ENCODE measurements at regions not wholly inside any gene's neighbourhood (a gene's known extent, or its start where the extent isn't known, plus 50 kb on each side); places are given as distances from the start of the nearest gene placed in this dataset.

GRCh38 chr3:64456674-64457073 is 231.1 kb downstream of the ADAMTS9 start:
- no peak overlapping the region for H3K4me3 ChIP-seq (ENCODE audit: control insufficient read depth, low read depth, low read length)
- TF ChIP-seq CTCF (conservative IDR thresholded peaks at IDR 0.05; ENCODE audit: control insufficient read depth, insufficient read depth, low read depth, low read length), result no peak
- no peak for DNase-seq (ENCODE audit: low read depth)

DNA sequence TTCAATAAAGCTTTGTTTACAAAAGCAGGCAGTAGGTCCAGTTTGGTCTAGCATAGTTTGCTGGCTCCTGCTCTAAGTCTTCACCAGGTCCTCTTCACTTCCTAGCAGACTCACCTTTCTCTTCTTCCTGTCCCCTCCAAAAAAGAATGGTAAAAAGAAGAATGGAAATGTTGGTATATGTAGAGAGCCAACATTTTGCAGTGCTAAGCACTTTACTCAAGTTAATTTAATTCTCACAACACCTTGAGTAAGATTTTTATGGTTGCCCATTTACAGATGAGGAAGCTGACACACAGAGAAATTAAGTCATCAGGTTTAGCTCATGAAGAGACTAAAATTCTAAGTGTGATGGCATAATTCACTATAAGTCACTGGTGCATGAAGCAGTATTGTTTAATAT is 230.1 kb upstream of the PRICKLE2 start:
- no peak overlapping the region for H3K4me3 ChIP-seq (ENCODE audit: control insufficient read depth, low read depth, low read length)
- no peak for TF ChIP-seq CTCF (conservative IDR thresholded peaks at IDR 0.05; ENCODE audit: control insufficient read depth, insufficient read depth, low read depth, low read length)
- DNase-seq (ENCODE audit: low read depth), result no peak

DNA sequence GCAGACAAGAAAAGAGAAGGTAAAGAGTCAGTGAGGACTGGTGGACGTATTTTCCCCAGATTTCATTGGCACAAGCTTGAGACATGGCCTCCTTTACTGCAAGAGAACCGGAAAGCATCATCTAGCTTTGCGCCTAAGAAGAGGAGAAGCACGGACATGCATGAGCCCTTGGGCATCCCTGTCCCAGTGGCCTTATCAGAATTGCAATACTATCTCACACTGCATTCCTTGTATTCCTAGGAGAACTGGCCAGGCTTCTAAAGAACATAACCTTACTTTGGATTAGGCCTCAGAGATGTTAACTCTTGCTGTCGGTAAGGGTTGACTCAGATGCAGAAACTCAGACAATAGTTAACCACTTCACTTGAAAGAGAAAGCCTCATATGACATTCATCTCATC is 229.5 kb upstream of the PRICKLE2 start:
- TF ChIP-seq CTCF (conservative IDR thresholded peaks at IDR 0.05; ENCODE audit: control insufficient read depth, insufficient read depth, low read depth, low read length), result no peak
- no peak overlapping the region for H3K4me3 ChIP-seq (ENCODE audit: control insufficient read depth, low read depth, low read length)
- no peak for DNase-seq (ENCODE audit: low read depth)

GRCh38 chr3:64454179-64454578 is 228.9 kb upstream of the PRICKLE2 start:
- TF ChIP-seq CTCF (conservative IDR thresholded peaks at IDR 0.05; ENCODE audit: control insufficient read depth, insufficient read depth, low read depth, low read length), result no peak
- H3K4me3 ChIP-seq (ENCODE audit: control insufficient read depth, low read depth, low read length), result no peak overlapping the region
- peak; percentile 72 for DNase-seq (ENCODE audit: low read depth)

DNA sequence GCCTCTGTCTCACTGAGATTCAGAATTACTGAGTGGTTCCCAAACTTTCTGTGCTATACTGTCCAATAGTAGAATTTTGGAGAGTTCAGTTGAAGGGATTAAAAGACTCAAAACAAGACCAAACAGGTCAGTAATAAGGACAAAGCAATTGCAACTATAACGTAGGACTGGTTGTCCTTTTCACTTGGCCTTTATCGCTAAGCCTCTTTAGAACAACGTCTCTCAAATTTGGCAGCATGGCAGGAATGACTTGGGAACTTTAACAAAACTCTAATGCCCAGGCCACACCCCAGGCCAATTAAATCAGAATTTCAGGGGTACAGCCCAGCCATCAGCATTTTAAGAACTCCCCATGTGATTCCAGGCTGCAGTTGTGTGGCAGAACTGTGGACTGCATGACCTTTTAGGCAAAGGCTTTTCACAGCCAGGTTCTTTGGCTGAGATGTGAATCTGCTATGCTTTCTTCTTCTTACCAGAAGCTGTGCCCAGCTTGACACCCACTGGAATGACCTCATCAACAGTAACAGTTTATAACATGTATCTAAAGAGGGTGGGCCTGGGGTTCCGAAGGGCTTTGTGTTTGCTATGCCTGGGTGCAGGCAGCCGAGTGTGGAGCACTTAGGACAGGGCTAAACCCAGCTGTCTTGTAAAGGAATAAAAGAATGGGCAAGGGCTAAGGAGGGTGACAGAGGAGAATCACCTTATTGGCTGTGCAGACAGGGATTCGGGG is 226.2 kb upstream of the PRICKLE2 start:
- TF ChIP-seq CTCF (conservative IDR thresholded peaks at IDR 0.05; ENCODE audit: control insufficient read depth, insufficient read depth, low read depth, low read length), result no peak
- no peak for DNase-seq (ENCODE audit: low read depth)
- no peak overlapping the region for H3K4me3 ChIP-seq (ENCODE audit: control insufficient read depth, low read depth, low read length)

DNA sequence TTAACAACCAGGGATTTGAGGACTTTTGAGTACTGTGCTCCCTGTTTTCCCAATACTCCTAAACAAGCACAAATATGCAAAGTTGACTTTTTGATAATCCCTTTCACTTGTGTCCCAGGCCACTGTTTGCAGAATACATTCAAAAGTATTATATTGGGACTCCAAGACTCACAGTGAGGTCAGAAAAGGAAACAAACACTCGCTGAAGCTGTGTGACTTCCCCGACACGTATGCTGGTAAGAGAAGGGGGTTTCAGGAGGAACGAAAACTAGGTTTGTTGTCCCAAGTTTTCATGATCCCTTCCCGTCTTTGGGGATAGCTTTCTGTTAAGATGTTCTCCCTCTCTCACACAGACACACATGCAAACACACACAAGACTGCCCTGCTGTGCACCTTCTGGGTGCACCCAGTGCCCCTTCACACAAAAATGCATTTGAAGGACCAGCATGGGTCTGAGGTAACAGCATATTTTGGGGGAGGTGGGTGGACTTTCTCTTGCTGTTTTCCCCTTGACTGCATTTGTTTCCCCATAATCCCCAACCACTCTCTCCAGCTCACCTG is 225.2 kb upstream of the PRICKLE2 start:
- no peak for TF ChIP-seq CTCF (conservative IDR thresholded peaks at IDR 0.05; ENCODE audit: control insufficient read depth, insufficient read depth, low read depth, low read length)
- no peak for DNase-seq (ENCODE audit: low read depth)
- no peak overlapping the region for H3K4me3 ChIP-seq (ENCODE audit: control insufficient read depth, low read depth, low read length)

All from fibroblast of mammary gland (primary cell).